ENCODE measurements at regions not wholly inside any gene's neighbourhood (a gene's known extent, or its start where the extent isn't known, plus 50 kb on each side); places are given as distances from the start of the nearest gene placed in this dataset.

DNA sequence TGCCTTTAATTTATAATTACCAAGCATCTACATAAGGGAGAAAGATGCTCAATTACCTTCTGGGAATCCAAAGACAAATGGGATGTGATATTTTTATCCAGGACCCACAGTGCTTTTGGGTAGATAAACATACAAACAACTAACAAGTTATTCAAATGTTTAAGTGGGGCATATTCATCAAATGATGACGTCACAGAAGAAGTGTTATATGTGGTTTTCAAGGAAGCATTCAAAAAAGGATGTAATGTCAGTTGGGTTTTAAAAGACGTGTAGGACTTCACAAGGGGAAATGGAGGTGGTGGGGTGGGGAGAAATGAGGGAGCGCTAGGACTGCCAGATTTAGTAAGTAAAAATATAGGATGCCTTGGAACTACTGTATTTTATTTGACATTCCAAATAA, 915.9 kb downstream of the KCNA4 start:
- TF ChIP-seq ZFP3 (CRISPR knock-in tag; IDR thresholded peaks at IDR 0.05) (no peak), RARB (CRISPR knock-in tag; IDR thresholded peaks at IDR 0.05) (no peak), ZNF8 (CRISPR knock-in tag; IDR thresholded peaks at IDR 0.05) (no peak), ESRRG (CRISPR knock-in tag; IDR thresholded peaks at IDR 0.05) (no peak), ZNF565 (CRISPR knock-in tag; conservative IDR thresholded peaks at IDR 0.05; ENCODE audit: low read depth) (no peak), SNAI2 (CRISPR knock-in tag; IDR thresholded peaks at IDR 0.05) (no peak), ARNTL (CRISPR knock-in tag; IDR thresholded peaks at IDR 0.05; ENCODE audit: borderline replicate concordance, low read depth) (no peak), GLIS3 (CRISPR knock-in tag; IDR thresholded peaks at IDR 0.05) (no peak), CSDC2 (CRISPR knock-in tag; IDR thresholded peaks at IDR 0.05) (no peak), OSR1 (CRISPR knock-in tag; IDR thresholded peaks at IDR 0.05) (no peak), ZFP30 (CRISPR knock-in tag; IDR thresholded peaks at IDR 0.05) (no peak), PPARA (CRISPR knock-in tag; IDR thresholded peaks at IDR 0.05; ENCODE audit: borderline replicate concordance) (no peak), ZC3H10 (CRISPR knock-in tag; IDR thresholded peaks at IDR 0.05) (no peak), BACH2 (CRISPR knock-in tag; IDR thresholded peaks at IDR 0.05; ENCODE audit: borderline replicate concordance) (no peak)
- TF ChIP-seq, protein P1, sequence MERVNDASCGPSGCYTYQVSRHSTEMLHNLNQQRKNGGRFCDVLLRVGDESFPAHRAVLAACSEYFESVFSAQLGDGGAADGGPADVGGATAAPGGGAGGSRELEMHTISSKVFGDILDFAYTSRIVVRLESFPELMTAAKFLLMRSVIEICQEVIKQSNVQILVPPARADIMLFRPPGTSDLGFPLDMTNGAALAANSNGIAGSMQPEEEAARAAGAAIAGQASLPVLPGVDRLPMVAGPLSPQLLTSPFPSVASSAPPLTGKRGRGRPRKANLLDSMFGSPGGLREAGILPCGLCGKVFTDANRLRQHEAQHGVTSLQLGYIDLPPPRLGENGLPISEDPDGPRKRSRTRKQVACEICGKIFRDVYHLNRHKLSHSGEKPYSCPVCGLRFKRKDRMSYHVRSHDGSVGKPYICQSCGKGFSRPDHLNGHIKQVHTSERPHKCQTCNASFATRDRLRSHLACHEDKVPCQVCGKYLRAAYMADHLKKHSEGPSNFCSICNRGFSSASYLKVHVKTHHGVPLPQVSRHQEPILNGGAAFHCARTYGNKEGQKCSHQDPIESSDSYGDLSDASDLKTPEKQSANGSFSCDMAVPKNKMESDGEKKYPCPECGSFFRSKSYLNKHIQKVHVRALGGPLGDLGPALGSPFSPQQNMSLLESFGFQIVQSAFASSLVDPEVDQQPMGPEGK (CRISPR knock-in tag; IDR thresholded peaks at IDR 0.05; ENCODE audit: borderline replicate concordance), result no peak
- TF ChIP-seq, protein P2, sequence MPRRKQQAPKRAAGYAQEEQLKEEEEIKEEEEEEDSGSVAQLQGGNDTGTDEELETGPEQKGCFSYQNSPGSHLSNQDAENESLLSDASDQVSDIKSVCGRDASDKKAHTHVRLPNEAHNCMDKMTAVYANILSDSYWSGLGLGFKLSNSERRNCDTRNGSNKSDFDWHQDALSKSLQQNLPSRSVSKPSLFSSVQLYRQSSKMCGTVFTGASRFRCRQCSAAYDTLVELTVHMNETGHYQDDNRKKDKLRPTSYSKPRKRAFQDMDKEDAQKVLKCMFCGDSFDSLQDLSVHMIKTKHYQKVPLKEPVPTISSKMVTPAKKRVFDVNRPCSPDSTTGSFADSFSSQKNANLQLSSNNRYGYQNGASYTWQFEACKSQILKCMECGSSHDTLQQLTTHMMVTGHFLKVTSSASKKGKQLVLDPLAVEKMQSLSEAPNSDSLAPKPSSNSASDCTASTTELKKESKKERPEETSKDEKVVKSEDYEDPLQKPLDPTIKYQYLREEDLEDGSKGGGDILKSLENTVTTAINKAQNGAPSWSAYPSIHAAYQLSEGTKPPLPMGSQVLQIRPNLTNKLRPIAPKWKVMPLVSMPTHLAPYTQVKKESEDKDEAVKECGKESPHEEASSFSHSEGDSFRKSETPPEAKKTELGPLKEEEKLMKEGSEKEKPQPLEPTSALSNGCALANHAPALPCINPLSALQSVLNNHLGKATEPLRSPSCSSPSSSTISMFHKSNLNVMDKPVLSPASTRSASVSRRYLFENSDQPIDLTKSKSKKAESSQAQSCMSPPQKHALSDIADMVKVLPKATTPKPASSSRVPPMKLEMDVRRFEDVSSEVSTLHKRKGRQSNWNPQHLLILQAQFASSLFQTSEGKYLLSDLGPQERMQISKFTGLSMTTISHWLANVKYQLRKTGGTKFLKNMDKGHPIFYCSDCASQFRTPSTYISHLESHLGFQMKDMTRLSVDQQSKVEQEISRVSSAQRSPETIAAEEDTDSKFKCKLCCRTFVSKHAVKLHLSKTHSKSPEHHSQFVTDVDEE (CRISPR knock-in tag; IDR thresholded peaks at IDR 0.05), result no peak
- TF ChIP-seq, protein P3, sequence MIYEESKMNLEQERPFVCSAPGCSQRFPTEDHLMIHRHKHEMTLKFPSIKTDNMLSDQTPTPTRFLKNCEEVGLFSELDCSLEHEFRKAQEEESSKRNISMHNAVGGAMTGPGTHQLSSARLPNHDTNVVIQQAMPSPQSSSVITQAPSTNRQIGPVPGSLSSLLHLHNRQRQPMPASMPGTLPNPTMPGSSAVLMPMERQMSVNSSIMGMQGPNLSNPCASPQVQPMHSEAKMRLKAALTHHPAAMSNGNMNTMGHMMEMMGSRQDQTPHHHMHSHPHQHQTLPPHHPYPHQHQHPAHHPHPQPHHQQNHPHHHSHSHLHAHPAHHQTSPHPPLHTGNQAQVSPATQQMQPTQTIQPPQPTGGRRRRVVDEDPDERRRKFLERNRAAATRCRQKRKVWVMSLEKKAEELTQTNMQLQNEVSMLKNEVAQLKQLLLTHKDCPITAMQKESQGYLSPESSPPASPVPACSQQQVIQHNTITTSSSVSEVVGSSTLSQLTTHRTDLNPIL (CRISPR knock-in tag; IDR thresholded peaks at IDR 0.05; ENCODE audit: low read depth), result no peak
- ATAC-seq, result no peak

DNA sequence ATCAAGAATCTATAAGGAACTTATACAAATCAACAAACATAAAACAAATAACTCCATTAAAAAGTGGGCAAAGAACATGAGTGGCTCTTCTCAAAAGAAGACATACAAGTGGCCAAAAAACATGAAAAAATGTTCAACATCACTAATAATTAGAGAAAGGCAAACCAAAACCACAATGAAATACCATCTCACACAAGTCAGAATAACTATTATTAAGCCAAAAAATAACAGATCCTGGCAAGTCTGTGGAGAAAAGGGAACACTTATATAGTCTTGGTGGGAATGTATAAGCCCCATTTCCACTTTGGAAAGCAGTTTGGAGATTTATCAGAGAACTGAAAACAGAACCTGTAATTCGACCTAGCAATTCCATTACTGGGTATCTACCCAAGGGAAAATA, 921.0 kb downstream of the KCNA4 start:
- TF ChIP-seq RARB (CRISPR knock-in tag; IDR thresholded peaks at IDR 0.05), result no peak
- no peak for TF ChIP-seq ZC3H10 (CRISPR knock-in tag; IDR thresholded peaks at IDR 0.05)
- TF ChIP-seq, protein P4, sequence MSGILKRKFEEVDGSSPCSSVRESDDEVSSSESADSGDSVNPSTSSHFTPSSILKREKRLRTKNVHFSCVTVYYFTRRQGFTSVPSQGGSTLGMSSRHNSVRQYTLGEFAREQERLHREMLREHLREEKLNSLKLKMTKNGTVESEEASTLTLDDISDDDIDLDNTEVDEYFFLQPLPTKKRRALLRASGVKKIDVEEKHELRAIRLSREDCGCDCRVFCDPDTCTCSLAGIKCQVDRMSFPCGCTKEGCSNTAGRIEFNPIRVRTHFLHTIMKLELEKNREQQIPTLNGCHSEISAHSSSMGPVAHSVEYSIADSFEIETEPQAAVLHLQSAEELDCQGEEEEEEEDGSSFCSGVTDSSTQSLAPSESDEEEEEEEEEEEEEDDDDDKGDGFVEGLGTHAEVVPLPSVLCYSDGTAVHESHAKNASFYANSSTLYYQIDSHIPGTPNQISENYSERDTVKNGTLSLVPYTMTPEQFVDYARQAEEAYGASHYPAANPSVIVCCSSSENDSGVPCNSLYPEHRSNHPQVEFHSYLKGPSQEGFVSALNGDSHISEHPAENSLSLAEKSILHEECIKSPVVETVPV (CRISPR knock-in tag; IDR thresholded peaks at IDR 0.05), result no peak
- no peak for TF ChIP-seq ZNF70 (CRISPR knock-in tag; IDR thresholded peaks at IDR 0.05)
- no peak for TF ChIP-seq CSDC2 (CRISPR knock-in tag; IDR thresholded peaks at IDR 0.05)
- no peak for TF ChIP-seq ZFP30 (CRISPR knock-in tag; IDR thresholded peaks at IDR 0.05)
- TF ChIP-seq PPARA (CRISPR knock-in tag; IDR thresholded peaks at IDR 0.05; ENCODE audit: borderline replicate concordance), result no peak
- TF ChIP-seq ISL1 (CRISPR knock-in tag; IDR thresholded peaks at IDR 0.05), result no peak
- TF ChIP-seq BACH2 (CRISPR knock-in tag; IDR thresholded peaks at IDR 0.05; ENCODE audit: borderline replicate concordance), result no peak
- no peak for TF ChIP-seq ZNF565 (CRISPR knock-in tag; conservative IDR thresholded peaks at IDR 0.05; ENCODE audit: low read depth)
- no peak for TF ChIP-seq ESRRG (CRISPR knock-in tag; IDR thresholded peaks at IDR 0.05)
- no peak for TF ChIP-seq OSR1 (CRISPR knock-in tag; IDR thresholded peaks at IDR 0.05)
- ATAC-seq, result no peak

DNA sequence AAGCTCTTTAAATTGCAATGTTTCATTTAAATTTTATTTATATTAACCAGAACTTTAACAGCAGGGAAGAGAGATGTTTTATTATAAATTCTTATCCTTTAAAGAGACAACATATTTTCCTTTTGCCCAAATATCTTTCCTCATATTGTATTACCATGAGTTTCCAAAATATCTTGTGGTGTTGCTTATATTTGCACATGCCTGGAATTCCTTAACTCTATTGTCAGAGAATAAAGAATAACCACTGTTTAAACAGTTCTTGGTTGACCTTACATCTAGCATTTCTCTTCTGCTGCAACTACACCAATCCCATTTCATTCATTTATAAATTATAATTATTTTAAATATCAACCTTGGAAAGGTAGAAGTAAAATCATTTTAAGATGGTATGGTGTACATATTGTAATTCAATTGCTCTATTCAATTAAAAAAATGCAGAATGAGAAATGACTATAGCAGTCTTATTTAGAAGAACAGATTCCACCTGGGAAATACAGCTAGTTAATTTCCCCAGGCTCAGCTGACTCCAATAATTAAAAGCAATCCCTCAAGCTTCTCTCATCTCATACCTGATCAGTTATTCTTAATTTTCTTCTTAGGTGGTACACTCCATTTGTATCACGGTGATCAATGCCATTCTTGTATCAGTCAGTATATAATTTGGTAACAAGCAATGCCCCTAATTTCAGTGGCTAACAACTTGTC, 923.3 kb downstream of the KCNA4 start:
- TF ChIP-seq, protein P1 (CRISPR knock-in tag; IDR thresholded peaks at IDR 0.05; ENCODE audit: borderline replicate concordance), result no peak
- TF ChIP-seq ZNF565 (CRISPR knock-in tag; conservative IDR thresholded peaks at IDR 0.05; ENCODE audit: low read depth) (no peak), PPARA (CRISPR knock-in tag; IDR thresholded peaks at IDR 0.05; ENCODE audit: borderline replicate concordance) (no peak), ZNF70 (CRISPR knock-in tag; IDR thresholded peaks at IDR 0.05) (no peak), TCF4 (CRISPR knock-in tag; IDR thresholded peaks at IDR 0.05; ENCODE audit: borderline replicate concordance) (no peak), ARNTL (CRISPR knock-in tag; IDR thresholded peaks at IDR 0.05; ENCODE audit: borderline replicate concordance, low read depth) (no peak)
- peak; percentile 73; the same call in 2 of the 3 replicates for ATAC-seq
